GM19463 (cell line): ENCODE measurements at regions not wholly inside any gene's neighbourhood (a gene's known extent, or its start where the extent isn't known, plus 50 kb on each side); places are given as distances from the start of the nearest gene placed in this dataset.

Experiments
- ATAC-seq: cut with Tn5 transposase; IDR thresholded peaks from one replicate; pipeline ENCODE4 v1.9.1; 2021; ENCODE audit warnings: mild to moderate bottlenecking, moderate library complexity; ENCODE audit not compliant: unreplicated experiment

DNA sequence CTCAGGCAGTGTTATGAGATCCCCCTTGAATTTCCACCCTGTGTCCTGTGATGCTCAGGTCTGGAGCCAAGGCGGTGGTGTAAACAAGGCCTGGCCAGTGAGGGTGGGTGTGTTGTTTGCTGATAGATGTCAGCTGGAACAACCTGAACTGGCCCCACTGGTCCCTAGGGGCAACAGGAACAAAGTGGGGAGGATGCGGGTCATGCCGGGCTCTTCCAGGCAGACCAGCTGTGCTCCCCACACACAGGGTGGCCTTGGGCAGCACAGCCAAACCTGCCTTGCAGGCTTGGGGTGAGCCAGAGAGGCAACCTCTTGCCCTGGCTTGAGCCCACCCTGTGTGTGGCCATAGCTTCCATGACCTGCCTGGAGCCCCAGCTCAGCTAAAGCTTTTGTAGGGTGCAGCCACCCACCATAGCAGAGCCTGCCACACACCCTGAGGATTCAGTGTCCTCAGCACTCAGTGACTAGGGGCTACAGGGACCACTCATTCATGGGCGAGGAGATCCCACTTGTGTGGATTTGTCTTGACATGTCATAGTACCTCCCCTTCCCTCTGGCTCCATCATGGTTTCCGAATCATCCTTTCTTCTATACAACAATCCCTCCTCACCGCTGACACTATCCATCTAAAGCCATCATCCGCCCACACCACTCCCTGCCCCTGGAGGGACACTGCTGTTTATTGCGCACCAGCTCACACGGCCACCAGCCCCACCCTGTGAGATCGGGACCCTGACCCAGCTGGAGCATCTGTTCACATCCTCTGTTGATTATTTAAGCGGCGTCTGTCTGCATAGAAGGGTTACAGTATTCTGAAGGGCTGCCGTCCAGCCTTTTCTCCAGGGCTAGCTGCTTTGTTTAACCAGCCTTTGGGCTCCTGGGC, 268.8 kb downstream of the CYP26B1 start:
- no peak for ATAC-seq

DNA sequence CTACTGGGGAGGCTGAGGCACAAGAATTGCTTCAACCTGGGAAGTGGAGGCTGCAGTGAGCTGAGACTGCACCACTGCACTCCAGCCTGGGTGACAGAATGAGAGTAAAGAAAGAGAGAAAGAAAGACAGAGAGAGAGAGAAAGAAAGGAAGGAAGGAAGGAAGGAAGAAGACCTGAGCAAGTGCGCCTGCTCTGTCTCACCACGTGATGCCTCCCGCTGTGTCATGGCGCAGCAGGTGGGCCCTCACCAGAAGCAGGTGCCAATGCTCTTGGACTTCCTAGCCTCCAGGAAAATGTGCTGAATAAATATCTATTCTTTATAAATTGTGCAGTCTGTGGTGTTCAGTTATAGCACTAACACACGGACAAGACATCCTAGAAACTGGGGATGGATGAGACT, 270.0 kb downstream of the CYP26B1 start:
- no peak for ATAC-seq

DNA sequence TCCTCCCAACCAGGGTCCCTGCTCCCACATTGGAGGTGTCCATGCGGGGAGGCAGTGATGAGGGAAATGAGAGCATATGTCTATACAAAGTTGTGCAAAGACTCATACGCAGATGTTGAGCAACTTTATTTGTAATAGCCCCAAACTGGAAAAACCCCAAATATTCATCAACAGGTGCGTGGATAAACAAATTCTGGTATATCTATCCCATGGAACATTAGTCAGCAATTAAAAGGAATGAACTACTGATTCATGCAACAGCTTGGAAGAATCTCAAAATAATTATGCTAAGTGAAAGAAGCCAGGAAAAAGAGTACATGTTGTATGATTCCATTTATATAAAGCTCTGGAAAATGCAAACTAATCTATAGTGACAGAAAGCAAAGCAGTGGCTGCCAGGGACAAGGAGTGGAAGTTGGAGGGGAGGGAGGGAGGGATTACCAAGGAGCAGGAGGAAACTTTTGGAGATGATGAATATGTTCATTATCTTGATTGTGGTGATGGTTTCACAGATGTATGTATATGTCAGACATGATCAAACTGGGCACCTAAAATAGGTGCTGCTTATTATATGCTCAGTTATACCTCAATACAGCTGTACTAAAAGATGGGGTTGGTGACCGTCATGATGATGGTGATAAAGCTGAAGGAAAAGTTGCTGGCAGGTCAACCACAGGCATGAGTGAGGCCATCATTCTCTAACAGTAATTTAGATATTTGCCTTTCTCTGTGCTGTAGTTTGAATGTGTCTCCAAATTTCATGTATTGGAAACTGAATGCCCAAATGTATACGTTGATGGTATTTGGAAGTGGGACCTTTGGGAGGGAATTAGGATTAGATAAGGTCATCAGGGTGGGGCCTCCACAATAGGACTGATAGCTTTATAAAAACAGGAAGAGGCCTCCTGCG, 270.9 kb downstream of the CYP26B1 start:
- ATAC-seq = no peak

DNA sequence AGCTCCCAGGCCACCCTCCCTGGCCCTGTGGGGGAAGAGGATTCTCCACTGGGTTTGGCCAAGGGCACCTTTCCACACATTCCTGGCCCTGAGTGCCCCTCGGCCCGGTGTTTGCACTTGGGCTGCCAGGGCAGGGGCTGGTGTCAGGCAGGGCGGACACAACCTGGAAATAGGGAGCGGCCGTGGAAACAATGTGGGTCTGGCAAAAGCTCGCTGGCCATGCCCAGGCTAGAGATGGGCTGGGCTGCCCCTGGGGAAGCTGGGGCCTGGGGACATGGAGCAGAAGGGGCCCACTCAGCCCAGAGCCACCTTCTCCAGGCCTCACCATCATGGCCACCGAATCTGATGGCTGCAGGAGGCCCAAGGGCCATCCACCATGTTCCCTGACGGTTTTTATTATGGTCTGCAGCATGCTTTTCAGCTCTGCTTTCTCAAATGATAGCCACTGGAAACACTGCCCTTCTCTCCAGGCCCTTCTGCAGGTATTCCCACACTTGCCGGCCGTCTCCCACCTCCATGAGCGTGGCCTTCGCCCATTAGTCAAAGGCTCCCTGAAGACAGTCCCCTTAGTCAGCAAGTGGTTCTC, 275.1 kb downstream of the CYP26B1 start:
- no peak for ATAC-seq

DNA sequence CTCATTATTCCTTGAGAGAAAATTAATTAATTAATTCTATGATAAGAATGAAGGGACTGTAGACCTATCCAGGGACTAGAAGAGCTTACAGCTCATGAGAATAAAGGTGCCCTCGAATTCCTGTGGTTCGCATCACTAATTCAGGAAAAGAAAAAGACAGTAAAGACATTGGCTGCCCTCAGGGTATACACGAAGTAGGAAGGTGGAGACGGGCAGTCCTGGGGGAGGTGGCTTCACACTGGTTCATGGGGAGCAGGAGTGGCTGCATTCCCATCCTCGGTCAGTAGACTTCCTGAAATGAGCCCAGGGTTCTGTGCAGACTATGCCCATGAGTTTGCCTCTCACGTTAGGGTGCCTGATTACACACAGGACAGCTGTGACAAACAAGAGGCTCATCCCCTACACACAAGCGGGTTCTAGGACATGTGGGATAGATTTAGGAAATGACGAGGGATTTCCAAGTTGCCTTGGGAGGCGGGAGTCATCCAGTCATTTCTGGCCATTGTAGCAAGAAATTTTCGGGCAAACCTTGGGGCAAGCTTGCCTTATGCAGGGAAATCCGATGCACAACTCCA, 282.2 kb downstream of the CYP26B1 start:
- no peak for ATAC-seq

DNA sequence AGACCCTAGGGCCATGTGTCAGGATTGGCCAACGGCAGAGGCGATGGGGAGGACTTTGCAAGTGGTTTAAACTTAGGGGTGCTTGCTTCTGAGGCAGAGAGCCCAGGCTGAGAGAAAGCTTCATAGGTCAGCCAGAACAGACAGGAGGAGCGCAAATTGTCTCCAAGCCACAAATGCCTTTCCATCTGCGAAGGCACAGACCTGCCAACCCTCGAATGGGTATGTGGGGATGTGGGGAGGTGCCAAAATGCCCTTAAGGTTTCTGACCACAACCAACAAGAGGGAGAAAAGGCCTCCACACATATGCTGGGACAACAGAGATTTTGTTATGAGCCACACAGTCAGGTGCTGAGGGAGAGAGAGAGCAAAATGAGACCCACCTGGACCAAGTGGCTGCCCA, 283.6 kb downstream of the CYP26B1 start:
- ATAC-seq = no peak

DNA sequence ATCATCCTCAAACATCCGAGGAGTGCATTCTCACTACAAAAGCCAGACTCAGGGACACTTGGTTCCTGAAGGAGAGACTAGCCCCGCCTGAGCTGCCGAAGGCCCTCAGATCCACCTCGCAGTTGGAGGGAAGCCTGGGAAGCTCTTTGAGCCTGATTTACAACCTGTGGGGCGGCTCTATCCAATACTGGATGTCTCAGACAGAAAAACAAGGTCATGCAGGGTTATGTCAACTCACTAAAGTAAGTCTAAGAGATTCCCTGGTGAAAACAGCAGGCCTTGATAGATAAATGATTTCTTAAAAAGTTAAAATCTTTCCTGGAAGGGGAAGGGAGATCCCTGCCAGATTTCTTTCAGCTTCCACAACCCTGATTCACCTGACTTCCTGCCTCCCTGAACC, 284.3 kb downstream of the CYP26B1 start:
- ATAC-seq = no peak

DNA sequence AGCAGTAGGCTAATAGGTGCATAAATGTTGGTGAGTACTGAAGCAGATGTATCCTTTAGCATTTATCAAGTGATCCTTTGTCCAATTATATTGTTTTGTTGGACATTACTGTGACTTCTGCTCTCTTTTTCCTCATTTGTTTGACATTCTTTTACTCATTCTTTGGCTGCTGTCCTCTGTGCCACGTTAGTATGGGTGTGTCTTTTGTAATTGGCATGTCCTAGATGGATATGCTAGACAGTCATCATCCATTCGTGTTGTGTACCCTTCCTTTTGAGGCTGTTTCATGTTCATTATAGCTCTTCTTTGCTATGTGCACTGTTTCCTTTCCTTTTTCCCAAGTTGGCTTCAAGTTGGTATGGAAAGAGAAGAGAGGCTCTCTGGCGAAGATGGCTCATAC, 284.7 kb downstream of the CYP26B1 start:
- no peak for ATAC-seq

DNA sequence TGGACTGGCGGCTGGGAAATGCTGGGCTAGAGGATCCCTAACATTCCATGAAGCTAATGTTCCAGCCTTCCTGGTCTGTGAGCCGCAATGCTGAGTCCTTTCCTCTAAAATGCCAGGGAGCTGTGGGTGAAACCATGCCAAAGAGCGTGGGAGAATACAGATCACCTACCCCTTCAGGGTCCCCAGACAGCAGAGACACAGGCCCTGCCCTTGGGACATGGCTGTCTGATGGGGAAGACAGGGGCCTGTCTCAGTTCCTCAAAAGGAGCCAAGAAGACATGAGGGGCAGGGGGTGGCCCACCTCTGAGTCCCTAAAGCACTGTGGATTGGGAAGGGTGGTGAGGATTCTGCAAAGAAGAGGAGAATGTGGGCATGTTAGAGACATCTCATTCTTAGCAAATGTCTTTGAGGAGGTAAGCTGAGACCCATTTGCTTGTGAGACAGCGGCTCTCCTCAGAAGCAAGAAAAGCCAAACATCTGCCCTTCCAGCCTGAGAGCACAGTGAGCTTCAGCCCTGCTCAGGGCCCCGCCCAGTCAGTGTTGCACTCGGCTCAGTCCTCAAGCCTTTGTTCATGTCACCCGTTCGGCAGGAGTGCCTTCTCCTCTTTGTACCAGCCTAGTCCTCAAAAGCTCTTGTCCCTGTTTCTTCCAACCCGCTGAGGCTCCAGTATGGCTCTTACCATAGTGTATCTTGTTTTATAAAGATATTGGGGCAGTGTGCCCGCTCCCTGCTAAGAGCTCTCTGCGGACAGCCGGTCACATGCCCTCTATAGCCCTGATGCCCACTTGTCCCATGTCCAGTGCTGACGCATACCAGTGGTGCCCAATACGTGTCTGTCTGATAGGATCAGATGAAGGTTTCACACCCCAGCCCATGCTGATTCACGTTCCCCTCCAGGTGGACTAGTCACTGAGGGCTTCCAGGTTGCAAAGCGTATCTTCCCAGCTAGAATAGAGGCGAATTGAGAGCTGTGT, 286.2 kb downstream of the CYP26B1 start:
- no peak for ATAC-seq

DNA sequence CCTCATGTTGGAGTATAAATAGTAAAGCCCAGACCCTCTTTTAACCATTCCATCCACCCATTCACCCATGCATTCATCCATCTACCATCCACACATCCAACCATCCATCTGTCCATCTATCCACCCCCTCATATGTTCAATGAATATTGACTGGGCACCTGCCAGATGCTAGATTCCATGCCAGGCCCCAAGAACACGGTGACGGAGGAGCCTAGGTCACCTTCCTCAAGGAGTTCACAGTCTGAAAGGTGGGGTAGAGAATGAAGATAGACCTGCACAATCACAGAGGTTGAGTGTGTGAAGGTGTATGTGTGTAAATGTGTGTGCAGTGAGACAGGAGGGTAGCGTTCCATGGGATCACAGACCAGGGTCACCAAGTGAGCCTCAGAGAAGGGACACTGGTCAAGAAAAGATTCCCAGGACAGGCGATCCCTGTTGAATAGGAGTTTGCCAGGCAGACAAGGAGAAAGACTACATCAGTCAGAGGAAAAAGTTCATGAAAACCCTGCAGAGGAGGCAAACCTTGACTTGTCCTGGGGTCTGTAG, 287.2 kb downstream of the CYP26B1 start:
- no peak for ATAC-seq

DNA sequence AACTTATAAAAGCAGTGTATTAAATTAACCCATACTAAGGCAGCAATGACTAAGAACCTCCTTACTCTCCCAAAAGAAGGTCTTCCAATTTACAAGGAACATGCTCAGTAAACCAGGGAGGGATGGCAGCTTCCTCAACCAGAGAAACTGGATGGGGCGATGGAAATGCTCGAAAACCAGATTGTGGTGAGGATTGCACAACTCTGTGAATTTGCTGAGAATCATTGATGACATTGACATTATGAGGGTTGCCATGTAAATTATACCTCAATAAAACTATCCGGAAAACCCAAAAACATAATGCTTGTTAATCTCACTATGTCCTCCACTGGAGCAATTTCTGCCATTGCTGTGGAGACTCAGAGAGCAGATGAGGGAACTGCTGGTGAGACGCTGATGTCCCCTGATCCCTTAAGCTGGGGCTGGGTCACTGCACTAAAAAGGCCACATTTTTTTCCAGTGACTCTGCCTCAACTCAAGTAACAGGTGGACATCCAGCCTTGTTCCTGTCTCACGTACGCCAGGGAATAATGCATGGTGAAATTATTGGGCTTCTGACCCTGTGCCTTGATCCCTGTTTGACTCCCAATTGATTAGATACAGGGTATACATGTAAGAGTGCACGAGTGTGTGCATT, 288.3 kb downstream of the CYP26B1 start:
- no peak for ATAC-seq

DNA sequence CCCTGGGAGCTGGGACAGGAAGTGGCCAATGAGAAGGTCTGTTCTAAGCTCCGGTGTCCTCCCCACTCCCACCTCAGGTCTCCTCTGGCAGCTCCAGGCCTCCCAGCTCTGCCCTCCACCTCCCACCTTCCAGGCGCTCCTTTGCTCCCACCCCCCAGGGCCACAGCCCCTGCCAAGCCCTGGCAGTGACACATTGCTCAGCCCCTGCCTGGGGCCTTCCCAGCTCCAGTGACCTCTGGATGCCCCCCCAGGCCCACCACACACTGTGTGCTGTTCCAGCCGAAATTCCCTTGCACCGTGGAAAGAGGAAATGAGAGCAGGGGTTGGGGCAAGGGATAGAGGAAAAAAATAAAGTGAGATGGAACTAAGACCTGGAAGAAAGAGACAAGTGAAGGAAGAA, 289.6 kb downstream of the CYP26B1 start:
- no peak for ATAC-seq

DNA sequence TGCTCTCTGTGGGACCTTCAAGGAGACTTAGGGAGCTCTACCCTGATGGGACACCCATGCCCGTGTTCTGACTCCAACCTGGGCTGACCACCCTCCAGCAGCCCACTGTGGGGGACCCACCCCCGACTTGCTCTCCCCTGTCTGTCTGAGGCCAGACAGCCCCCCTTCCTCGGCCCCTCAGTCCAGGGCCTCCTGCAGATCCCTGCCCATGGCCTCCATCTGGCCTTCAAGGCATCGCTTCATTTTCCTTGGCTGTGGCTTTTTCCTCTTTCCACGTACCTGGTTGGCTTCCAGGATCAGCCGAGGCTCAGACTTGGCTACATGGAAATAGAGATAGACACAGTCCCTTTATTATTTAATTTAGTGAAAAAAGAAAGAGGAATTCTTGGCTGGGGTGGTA, 290.0 kb downstream of the CYP26B1 start:
- no peak for ATAC-seq

DNA sequence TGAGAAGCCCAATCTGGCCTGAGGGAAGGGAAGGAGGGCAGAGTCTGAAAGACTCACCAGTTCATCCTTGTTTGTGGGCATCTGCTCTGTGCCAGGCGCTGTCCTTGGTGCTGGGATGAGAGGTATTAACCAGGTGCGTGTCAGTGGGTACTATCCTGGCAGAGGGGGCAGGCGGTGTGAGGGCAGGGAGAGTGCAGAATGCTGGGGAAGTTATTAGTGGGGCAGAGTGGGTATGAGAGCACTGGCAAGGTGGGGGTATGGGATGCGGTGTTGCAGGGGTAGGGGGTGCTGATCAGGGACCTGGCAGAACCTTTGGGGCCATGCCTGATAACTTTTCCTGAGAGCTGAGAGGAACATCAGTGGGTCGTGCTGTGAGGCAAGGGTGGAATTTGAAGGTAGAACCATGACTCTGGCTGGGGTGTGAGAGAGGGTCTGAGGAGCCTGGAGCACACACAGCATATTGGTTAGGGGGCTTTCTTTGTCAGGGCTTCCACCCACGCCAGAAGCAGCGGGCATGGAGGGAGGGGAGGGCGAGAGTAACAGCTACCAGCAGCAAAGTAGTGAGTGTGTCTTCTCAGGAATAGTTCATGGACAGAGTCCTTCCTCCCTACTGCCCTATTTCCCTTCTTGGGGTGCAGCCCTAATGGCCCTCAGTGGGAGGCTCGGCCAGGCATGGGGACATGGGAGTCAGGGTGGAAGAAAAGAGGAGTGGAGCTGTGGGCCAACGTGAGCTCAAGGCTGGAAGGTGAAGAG, 290.7 kb downstream of the CYP26B1 start:
- ATAC-seq = no peak

DNA sequence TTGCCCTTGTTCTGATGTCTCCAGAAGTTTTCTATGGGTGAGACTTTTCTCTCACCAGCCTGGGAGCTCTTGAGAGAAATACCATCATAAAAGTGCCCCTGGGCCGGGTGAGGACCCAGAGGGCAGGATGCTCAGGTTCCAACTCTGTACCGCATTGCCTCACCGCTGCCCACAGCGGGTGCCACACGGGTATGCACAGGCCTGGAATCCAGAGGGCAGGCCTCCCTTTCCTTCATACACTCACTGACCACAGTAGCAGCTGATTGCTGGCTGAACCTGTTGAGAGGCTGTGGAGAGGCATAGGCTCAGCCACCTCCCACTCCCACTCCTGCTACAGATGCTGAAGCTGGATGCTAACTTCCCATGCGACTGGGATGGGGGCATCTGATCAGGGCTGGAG, 293.8 kb downstream of the CYP26B1 start:
- no peak for ATAC-seq

DNA sequence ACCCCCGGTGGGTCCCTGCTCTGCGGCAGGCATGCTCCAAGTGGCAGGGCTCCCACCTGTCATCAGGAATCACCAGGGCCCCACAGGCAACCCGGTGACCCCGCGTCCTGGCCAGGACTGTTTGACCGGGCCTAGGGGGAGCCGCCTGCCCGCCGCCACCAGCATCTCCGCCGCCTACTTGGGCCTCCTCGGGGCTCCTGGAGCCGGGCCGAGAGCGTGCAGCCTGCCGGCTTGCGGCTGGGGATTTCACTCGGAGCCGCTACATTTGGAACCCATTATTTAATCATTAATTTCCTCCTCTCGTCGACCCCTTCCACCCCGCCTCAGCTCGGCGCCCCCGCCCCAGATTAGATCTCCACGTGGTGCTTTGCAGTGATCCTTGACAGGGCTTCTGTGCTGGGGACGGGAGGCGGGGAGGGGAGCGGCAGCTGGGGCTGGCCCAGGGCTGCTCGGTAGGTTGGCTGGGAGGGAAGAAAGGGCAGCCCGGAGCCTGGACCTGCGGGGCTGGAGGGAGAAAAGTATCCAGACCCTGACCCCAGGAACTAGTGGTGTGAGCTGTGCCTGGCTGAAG, 295.4 kb downstream of the CYP26B1 start:
- ATAC-seq = no peak

DNA sequence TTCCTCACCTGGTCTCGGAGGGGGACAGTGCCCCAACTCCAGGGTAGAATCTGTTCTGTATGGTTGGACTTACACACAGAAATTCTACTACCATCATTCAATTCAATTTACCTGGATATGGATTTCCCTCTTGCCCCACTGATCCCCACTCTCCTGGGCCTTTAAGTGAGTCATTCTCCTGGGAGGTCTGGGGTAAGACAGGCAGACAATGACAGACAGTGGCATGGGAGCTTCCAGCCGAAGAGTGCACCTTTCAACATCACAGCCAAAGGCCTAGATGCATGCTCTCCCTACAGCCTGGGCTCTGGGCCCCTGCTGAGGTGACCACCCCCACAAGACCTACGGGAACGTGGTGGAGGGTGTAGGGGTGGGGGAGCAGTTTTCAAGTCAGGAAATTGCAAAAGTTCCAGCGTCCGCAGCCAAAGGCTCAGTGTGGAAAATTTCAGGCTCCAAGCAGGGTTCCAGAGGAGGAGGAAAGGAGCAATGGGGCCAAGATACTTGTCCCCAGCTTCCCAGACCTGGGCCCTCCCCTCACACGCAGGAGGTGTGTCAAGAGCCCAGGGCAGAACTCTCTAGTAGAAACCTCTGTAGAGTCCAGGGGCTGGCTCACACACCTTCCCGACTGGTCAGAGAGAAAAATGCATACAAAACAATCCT, 296.4 kb downstream of the CYP26B1 start:
- no peak for ATAC-seq

DNA sequence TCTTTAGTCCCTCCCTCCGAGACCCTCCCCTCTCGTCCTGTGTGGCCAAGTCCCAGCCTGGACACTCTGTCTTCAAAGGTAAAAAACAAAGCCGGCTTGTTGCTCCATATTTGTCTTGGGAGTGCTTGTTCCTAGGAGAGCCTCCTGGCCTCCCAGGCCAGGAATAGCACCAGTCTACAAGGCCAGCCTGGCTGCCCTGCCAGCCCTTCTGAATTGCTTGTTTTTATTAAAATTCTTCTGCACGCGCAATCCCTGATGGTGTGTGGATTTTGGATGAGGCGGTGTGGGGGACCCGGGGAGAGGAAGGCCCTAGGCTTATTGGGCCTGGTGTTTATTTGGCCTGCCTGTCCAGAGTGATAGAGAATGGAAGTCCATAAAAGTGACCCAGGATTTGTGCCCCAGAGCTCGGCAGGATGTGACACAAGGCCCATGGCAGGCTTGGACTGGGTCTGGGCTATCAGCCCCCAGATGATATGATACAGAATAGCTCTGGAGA, 297.3 kb downstream of the CYP26B1 start:
- no peak for ATAC-seq
